ENCODE measurements at regions not wholly inside any gene's neighbourhood (a gene's known extent, or its start where the extent isn't known, plus 50 kb on each side); places are given as distances from the start of the nearest gene placed in this dataset.

- no peak for ATAC-seq
- intact Hi-C loops (cut with DNase I; ENCODE audit: low total_unique reads), result no loop called here
- Histone ChIP-seq H3K9me3 (no peaks in the 10 kb centered on the region), H3K4me3 (no peak overlapping the region), H3K36me3 (no peaks in the 10 kb centered on the region), H3K4me1 (no peaks in the 10 kb centered on the region), H3K27me3 (no peaks in the 10 kb centered on the region), H3K27ac (no peak overlapping the region)
- DNase-seq, result no peak
- in situ Hi-C loops (cut with MboI; ENCODE audit: low sequenced_read_pairs in 4 of 4), result no loop called here
- TF ChIP-seq CTCF (IDR thresholded peaks at IDR 0.05 in 4 of 5, conservative IDR thresholded peaks at IDR 0.05 in 1 of 5) (no peak), POLR2A (IDR thresholded peaks at IDR 0.05) (no peak)
These were observed 100.9 kb upstream of the CPNE8 start for GRCh38 chr12:39006286-39006685.

GRCh38 chr12:39005671-39006070 lies 100.3 kb upstream of the CPNE8 start:
- TF ChIP-seq CTCF (IDR thresholded peaks at IDR 0.05 in 4 of 5, conservative IDR thresholded peaks at IDR 0.05 in 1 of 5), result no peak
- TF ChIP-seq POLR2A (IDR thresholded peaks at IDR 0.05), result no peak
- Histone ChIP-seq H3K4me1 (no peaks in the 10 kb centered on the region), H3K9me3 (no peaks in the 10 kb centered on the region), H3K36me3 (no peaks in the 10 kb centered on the region), H3K27ac (no peak overlapping the region), H3K4me3 (no peak overlapping the region), H3K27me3 (no peaks in the 10 kb centered on the region)
- intact Hi-C loops (cut with DNase I; ENCODE audit: low total_unique reads), result no loop called here
- in situ Hi-C loops (cut with MboI; ENCODE audit: low sequenced_read_pairs in 4 of 4), result no loop called here
- ATAC-seq, result no peak
- no peak for DNase-seq

GRCh38 chr12:39003541-39004155 lies 98.3 kb upstream of the CPNE8 start:
- Histone ChIP-seq H3K27me3 (no peaks in the 10 kb centered on the region), H3K4me1 (no peaks in the 10 kb centered on the region), H3K4me3 (no peak overlapping the region), H3K36me3 (no peaks in the 10 kb centered on the region), H3K9me3 (no peaks in the 10 kb centered on the region), H3K27ac (no peak overlapping the region)
- in situ Hi-C loops (cut with MboI; ENCODE audit: low sequenced_read_pairs in 4 of 4), result no loop called here
- intact Hi-C loops (cut with DNase I; ENCODE audit: low total_unique reads), result no loop called here
- TF ChIP-seq CTCF (IDR thresholded peaks at IDR 0.05 in 4 of 5, conservative IDR thresholded peaks at IDR 0.05 in 1 of 5) (no peak), POLR2A (IDR thresholded peaks at IDR 0.05) (no peak)
- ATAC-seq (no peak), DNase-seq (no peak)

GRCh38 chr12:39000370-39000769 lies 95.0 kb upstream of the CPNE8 start:
- Histone ChIP-seq H3K9me3 (no peaks in the 10 kb centered on the region), H3K36me3 (no peaks in the 10 kb centered on the region), H3K27ac (no peak overlapping the region), H3K4me3 (no peak overlapping the region), H3K4me1 (no peaks in the 10 kb centered on the region), H3K27me3 (no peaks in the 10 kb centered on the region)
- in situ Hi-C loops (cut with MboI; ENCODE audit: low sequenced_read_pairs in 4 of 4), result no loop called here
- TF ChIP-seq CTCF (IDR thresholded peaks at IDR 0.05 in 4 of 5, conservative IDR thresholded peaks at IDR 0.05 in 1 of 5) (no peak), POLR2A (IDR thresholded peaks at IDR 0.05) (no peak)
- no peak for DNase-seq
- no peak for ATAC-seq
- intact Hi-C loops (cut with DNase I; ENCODE audit: low total_unique reads), result no loop called here

- Histone ChIP-seq H3K36me3 (no peaks in the 10 kb centered on the region), H3K4me3 (no peak overlapping the region), H3K27me3 (no peaks in the 10 kb centered on the region), H3K4me1 (no peaks in the 10 kb centered on the region), H3K9me3 (no peaks in the 10 kb centered on the region), H3K27ac (no peak overlapping the region)
- in situ Hi-C loops (cut with MboI; ENCODE audit: low sequenced_read_pairs in 4 of 4) (no loop called here), intact Hi-C loops (cut with DNase I; ENCODE audit: low total_unique reads) (no loop called here)
- TF ChIP-seq CTCF (IDR thresholded peaks at IDR 0.05 in 4 of 5, conservative IDR thresholded peaks at IDR 0.05 in 1 of 5) (no peak), POLR2A (IDR thresholded peaks at IDR 0.05) (no peak)
- ATAC-seq, result no peak
- DNase-seq, result no peak
These were observed 93.6 kb upstream of the CPNE8 start for GRCh38 chr12:38998887-38999482.

Measured in gastrocnemius medialis (tissue), 4 donors.